Natural killer cell (primary cell): ENCODE measurements at regions not wholly inside any gene's neighbourhood (a gene's known extent, or its start where the extent isn't known, plus 50 kb on each side); places are given as distances from the start of the nearest gene placed in this dataset.

Source experiments
- ATAC-seq, 3 donors: fragments of 150-1000 bp in 2 of 3; fragments of 200-7000 bp in 1 of 3; cut with Tn5 transposase; 1 replicate in 1 of 3; 2 replicates in 2 of 3; pipeline ENCODE4 v1.10.0; 2021; ENCODE audit warnings: mild to moderate bottlenecking in 2 of 3, moderate library complexity in 2 of 3
- DNase-seq, 2 donors: peaks; one replicate each; pipeline versions ENCODE4 v3.0.0 to v3.0.0-alpha.2; 2013 to 2021; ENCODE audit warnings: mixed read lengths in 1 of 2
- H3K27ac ChIP-seq: one replicate; pipeline ENCODE4 v1.5.1; 2013; ENCODE audit warnings: mild to moderate bottlenecking, low read length
- H3K27me3 ChIP-seq: one replicate; pipeline ENCODE4 v1.6.1; 2013; ENCODE audit warnings: low read length; ENCODE audit not compliant: control insufficient read depth, insufficient read depth
- H3K36me3 ChIP-seq: one replicate; pipeline ENCODE4 v1.6.1; 2013; ENCODE audit warnings: low read length; ENCODE audit not compliant: control insufficient read depth, insufficient read depth
- H3K4me1 ChIP-seq: one replicate; pipeline ENCODE4 v1.6.1; 2013; ENCODE audit warnings: low read length; ENCODE audit not compliant: control insufficient read depth, insufficient read depth
- H3K4me3 ChIP-seq: one replicate; pipeline ENCODE4 v1.5.1; 2013; ENCODE audit warnings: low read length
- H3K9me3 ChIP-seq: one replicate; pipeline ENCODE4 v1.6.1; 2013; ENCODE audit warnings: low read length; ENCODE audit not compliant: control insufficient read depth, insufficient read depth
- H3K27ac Mint-ChIP-seq, 2 donors: one replicate each; pipeline ENCODE4 v1.8.0; 2022; ENCODE audit warnings: mild to moderate bottlenecking in 2 of 2, mixed read lengths in 2 of 2, moderate library complexity in 1 of 2
- H3K27me3 Mint-ChIP-seq, 2 donors: one replicate each; pipeline ENCODE4 v1.8.0; 2022; ENCODE audit warnings: low read depth in 2 of 2, mixed read lengths in 2 of 2
- H3K36me3 Mint-ChIP-seq: one replicate; pipeline ENCODE4 v1.8.0; 2022; ENCODE audit warnings: mixed read lengths
- H3K4me1 Mint-ChIP-seq, 2 donors: one replicate each; pipeline ENCODE4 v1.8.0; 2022; ENCODE audit warnings: mixed read lengths in 2 of 2
- H3K4me3 Mint-ChIP-seq: one replicate; pipeline ENCODE4 v1.8.0; 2022; ENCODE audit warnings: mild to moderate bottlenecking, moderate library complexity, mixed read lengths
- H3K9me3 Mint-ChIP-seq, 2 donors: one replicate each; pipeline ENCODE4 v1.8.0; 2022; ENCODE audit warnings: mixed read lengths in 2 of 2
- WGBS: methylation state at CpG from one replicate; pipeline ENCODE4 v1.1.7; 2013; ENCODE audit warnings: missing lambda C conversion rate; ENCODE audit not compliant: insufficient coverage; 5-methylcytosine and 5-hydroxymethylcytosine counted together
- intact Hi-C: fragments of 100-400 bp; cut with micrococcal nuclease; formaldehyde crosslinking; loops from one replicate; pipeline ENCODE4 v1.14.2; 2022
- TF ChIP-seq, protein P1 (sequence below): fragments of 200-600 bp; IDR thresholded peaks from one replicate; pipeline ENCODE4 v1.8.0; 2022; ENCODE audit warnings: antibody characterized with exemption

- H3K4me3 Mint-ChIP-seq = no peak overlapping the region
- no peaks in the 10 kb centered on the region for H3K36me3 ChIP-seq
- TF ChIP-seq, protein P1, sequence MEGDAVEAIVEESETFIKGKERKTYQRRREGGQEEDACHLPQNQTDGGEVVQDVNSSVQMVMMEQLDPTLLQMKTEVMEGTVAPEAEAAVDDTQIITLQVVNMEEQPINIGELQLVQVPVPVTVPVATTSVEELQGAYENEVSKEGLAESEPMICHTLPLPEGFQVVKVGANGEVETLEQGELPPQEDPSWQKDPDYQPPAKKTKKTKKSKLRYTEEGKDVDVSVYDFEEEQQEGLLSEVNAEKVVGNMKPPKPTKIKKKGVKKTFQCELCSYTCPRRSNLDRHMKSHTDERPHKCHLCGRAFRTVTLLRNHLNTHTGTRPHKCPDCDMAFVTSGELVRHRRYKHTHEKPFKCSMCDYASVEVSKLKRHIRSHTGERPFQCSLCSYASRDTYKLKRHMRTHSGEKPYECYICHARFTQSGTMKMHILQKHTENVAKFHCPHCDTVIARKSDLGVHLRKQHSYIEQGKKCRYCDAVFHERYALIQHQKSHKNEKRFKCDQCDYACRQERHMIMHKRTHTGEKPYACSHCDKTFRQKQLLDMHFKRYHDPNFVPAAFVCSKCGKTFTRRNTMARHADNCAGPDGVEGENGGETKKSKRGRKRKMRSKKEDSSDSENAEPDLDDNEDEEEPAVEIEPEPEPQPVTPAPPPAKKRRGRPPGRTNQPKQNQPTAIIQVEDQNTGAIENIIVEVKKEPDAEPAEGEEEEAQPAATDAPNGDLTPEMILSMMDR = no peak
- ATAC-seq = no peak
- no peaks in the 10 kb centered on the region for H3K9me3 ChIP-seq
- intact Hi-C loops = no loop called here
- H3K4me1 ChIP-seq = no peaks in the 10 kb centered on the region
- H3K36me3 Mint-ChIP-seq = no peaks in the 10 kb centered on the region
- H3K4me3 ChIP-seq = no peak overlapping the region
- 86% methylated on average over 1 of the region's 1 CpG for WGBS
- H3K27me3 Mint-ChIP-seq = no peaks in the 10 kb centered on the region
- H3K4me1 Mint-ChIP-seq = no peaks in the 10 kb centered on the region
- DNase-seq = no peak
- no peaks in the 10 kb centered on the region for H3K9me3 Mint-ChIP-seq
- no peak overlapping the region for H3K27ac ChIP-seq
- H3K27ac Mint-ChIP-seq = no peak overlapping the region
- H3K27me3 ChIP-seq = no peaks in the 10 kb centered on the region
These were observed 132.0 kb downstream of the MAP3K21 start for GRCh38 chr1:233459470-233459945.

- ATAC-seq = no peak
- Histone ChIP-seq H3K27me3 (no peaks in the 10 kb centered on the region), H3K4me1 (no peaks in the 10 kb centered on the region), H3K9me3 (no peaks in the 10 kb centered on the region), H3K4me3 (no peak overlapping the region), H3K36me3 (no peaks in the 10 kb centered on the region), H3K27ac (no peak overlapping the region)
- no peaks in the 10 kb centered on the region for H3K4me1 Mint-ChIP-seq
- no peak for DNase-seq
- H3K36me3 Mint-ChIP-seq = no peaks in the 10 kb centered on the region
- intact Hi-C loops = no loop called here
- no peaks in the 10 kb centered on the region for H3K27me3 Mint-ChIP-seq
- H3K9me3 Mint-ChIP-seq = no peaks in the 10 kb centered on the region
- H3K27ac Mint-ChIP-seq = no peak overlapping the region
- 78% methylated on average over 5 of the region's 5 CpGs for WGBS
- TF ChIP-seq, protein P1 = no peak
- H3K4me3 Mint-ChIP-seq = no peak overlapping the region
These were observed 132.4 kb downstream of the MAP3K21 start for GRCh38 chr1:233459968-233460367.

GRCh38 chr1:233460692-233461091, 133.2 kb downstream of the MAP3K21 start:
- H3K9me3 ChIP-seq = no peaks in the 10 kb centered on the region
- 45% methylated on average over 3 of the region's 4 CpGs for WGBS
- no peak for DNase-seq
- H3K4me1 ChIP-seq = no peaks in the 10 kb centered on the region
- intact Hi-C loops = no loop called here
- H3K27me3 ChIP-seq = no peaks in the 10 kb centered on the region
- H3K27ac ChIP-seq = no peak overlapping the region
- Mint-ChIP-seq H3K27me3 (no peaks in the 10 kb centered on the region), H3K27ac (no peak overlapping the region), H3K36me3 (no peaks in the 10 kb centered on the region), H3K4me3 (no peak overlapping the region), H3K9me3 (no peaks in the 10 kb centered on the region), H3K4me1 (no peaks in the 10 kb centered on the region)
- H3K36me3 ChIP-seq = no peaks in the 10 kb centered on the region
- TF ChIP-seq, protein P1 = no peak
- ATAC-seq = no peak
- H3K4me3 ChIP-seq = no peak overlapping the region

GRCh38 chr1:233461847-233462246, 134.3 kb downstream of the MAP3K21 start:
- Mint-ChIP-seq H3K9me3 (no peaks in the 10 kb centered on the region), H3K27ac (no peak overlapping the region), H3K27me3 (no peaks in the 10 kb centered on the region), H3K4me3 (no peak overlapping the region), H3K36me3 (no peaks in the 10 kb centered on the region), H3K4me1 (no peaks in the 10 kb centered on the region)
- no peak overlapping the region for H3K27ac ChIP-seq
- ATAC-seq (no peak), DNase-seq (no peak)
- TF ChIP-seq, protein P1 = no peak
- 81% methylated on average over 1 of the region's 1 CpG for WGBS
- intact Hi-C loops = no loop called here
- H3K4me1 ChIP-seq = no peaks in the 10 kb centered on the region
- H3K36me3 ChIP-seq = no peaks in the 10 kb centered on the region
- H3K4me3 ChIP-seq = no peak overlapping the region
- no peaks in the 10 kb centered on the region for H3K9me3 ChIP-seq
- no peaks in the 10 kb centered on the region for H3K27me3 ChIP-seq
